Astrocyte (in vitro differentiated cells and primary cell): ENCODE measurements at regions not wholly inside any gene's neighbourhood (a gene's known extent, or its start where the extent isn't known, plus 50 kb on each side); places are given as distances from the start of the nearest gene placed in this dataset.

Experiments
- CTCF ChIP-seq: IDR thresholded peaks from 2 replicates; pipeline ENCODE4 v1.5.1; 2011; ENCODE audit warnings: low read depth, mild to moderate bottlenecking, inconsistent platforms, low read length, moderate library complexity; ENCODE audit not compliant: insufficient read depth
- EZH2 ChIP-seq: IDR thresholded peaks from 2 replicates; pipeline ENCODE4 v1.6.1; 2012; ENCODE audit warnings: mild to moderate bottlenecking, low read length, inconsistent platforms; ENCODE audit not compliant: insufficient read depth

DNA sequence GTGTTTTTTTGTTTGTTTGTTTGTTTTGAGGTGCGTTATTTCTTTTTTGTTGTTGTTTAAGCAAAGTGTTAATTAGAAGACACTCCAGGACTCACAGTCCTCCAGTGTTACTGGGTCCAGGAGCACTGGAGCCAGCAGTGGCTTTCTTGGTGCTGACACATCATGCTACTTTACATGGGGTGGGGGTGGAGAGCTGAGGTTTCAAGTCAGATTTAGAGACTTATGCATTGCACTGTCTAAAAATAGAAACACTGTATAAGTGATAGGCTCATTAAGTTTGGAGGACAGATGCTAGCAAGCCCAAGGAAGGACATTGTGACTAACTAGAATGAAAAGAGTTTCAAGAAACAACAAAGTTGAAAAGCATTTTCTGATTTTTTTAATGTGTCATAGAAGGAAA lies 2209.2 kb downstream of the MAT2B start:
- TF ChIP-seq CTCF: no peak
- no peak for TF ChIP-seq EZH2
